ENCODE measurements at regions not wholly inside any gene's neighbourhood (a gene's known extent, or its start where the extent isn't known, plus 50 kb on each side); places are given as distances from the start of the nearest gene placed in this dataset.

DNA sequence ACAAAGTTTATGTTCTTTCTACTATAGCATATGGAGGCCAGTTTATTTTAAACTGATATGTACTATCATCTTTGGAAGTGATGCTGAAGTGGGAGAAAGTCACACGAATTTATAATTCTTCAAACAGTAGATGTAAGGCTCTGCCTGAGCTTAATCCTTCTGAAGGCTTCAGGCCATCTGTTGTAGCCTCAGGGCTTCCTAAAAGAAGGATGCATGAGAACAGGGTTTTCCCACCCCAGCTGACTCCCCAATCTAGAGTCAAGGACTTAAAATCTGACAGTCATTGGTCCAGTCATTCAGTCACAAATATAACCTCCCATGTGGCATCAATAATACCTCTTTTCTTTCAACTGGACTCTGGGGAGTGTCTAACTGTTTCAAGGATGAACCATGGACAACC lies 330.5 kb downstream of the KCNS3 start:
- BruUV-seq (replicated peaks): no TSS peak
- no peak for DNase-seq (ENCODE audit: low spot score)
- Histone ChIP-seq H3K4me3 (ENCODE audit: low read depth, low read length, poor library complexity, severe bottlenecking) (no peak overlapping the region), H3K27me3 (replicated peaks; ENCODE audit: insufficient read depth, low read depth, low read length, poor library complexity) (no peaks in the 10 kb centered on the region), H3K36me3 (ENCODE audit: insufficient read depth, low read length, poor library complexity, severe bottlenecking) (no peaks in the 10 kb centered on the region), H3K4me1 (ENCODE audit: insufficient read depth, low read length, poor library complexity, severe bottlenecking) (peaks cover 20% of the 10 kb centered on the region), H3K9me3 (ENCODE audit: low read depth, low read length, poor library complexity, severe bottlenecking) (no peaks in the 10 kb centered on the region), H3K27ac (ENCODE audit: low read depth, low read length, poor library complexity, severe bottlenecking) (no peak overlapping the region)
- CTCF ChIA-PET: no interaction called here
- POLR2A ChIA-PET (ENCODE audit: low non-redundant PET): no interaction called here
- intact Hi-C loops (cut with micrococcal nuclease; ENCODE audit: unreplicated experiment): no loop called here
- TF ChIP-seq EZH2 (IDR thresholded peaks at IDR 0.05; ENCODE audit: borderline replicate concordance, low read depth, low read length, poor library complexity, severe bottlenecking): no peak
- TF ChIP-seq, protein P1, sequence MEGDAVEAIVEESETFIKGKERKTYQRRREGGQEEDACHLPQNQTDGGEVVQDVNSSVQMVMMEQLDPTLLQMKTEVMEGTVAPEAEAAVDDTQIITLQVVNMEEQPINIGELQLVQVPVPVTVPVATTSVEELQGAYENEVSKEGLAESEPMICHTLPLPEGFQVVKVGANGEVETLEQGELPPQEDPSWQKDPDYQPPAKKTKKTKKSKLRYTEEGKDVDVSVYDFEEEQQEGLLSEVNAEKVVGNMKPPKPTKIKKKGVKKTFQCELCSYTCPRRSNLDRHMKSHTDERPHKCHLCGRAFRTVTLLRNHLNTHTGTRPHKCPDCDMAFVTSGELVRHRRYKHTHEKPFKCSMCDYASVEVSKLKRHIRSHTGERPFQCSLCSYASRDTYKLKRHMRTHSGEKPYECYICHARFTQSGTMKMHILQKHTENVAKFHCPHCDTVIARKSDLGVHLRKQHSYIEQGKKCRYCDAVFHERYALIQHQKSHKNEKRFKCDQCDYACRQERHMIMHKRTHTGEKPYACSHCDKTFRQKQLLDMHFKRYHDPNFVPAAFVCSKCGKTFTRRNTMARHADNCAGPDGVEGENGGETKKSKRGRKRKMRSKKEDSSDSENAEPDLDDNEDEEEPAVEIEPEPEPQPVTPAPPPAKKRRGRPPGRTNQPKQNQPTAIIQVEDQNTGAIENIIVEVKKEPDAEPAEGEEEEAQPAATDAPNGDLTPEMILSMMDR (conservative IDR thresholded peaks at IDR 0.05; ENCODE audit: low read depth, low read length): no peak

DNA sequence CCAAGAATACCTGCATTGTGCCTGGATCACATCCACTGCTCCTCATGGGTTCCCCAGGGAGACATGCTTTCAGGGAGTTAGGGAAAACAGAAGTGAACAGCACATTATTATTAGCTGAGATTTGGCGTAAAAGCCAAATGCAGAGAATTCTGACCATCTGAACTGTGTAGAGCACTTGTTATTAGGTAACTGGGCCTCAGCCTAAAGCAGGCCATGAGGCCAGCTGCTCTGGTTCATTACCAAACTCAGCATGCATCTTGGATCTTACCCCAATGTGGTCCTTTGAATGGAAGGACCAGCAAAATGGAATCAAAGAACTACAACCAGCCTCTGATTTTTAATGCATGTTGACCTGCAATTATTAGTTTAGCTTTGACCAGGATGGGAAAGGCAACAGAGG lies 322.3 kb downstream of the KCNS3 start:
- CTCF ChIA-PET: no interaction called here
- TF ChIP-seq EZH2 (IDR thresholded peaks at IDR 0.05; ENCODE audit: borderline replicate concordance, low read depth, low read length, poor library complexity, severe bottlenecking): no peak
- TF ChIP-seq, protein P1 (conservative IDR thresholded peaks at IDR 0.05; ENCODE audit: low read depth, low read length): no peak
- Histone ChIP-seq H3K27ac (ENCODE audit: low read depth, low read length, poor library complexity, severe bottlenecking) (no peak overlapping the region), H3K36me3 (ENCODE audit: insufficient read depth, low read length, poor library complexity, severe bottlenecking) (no peaks in the 10 kb centered on the region), H3K4me3 (ENCODE audit: low read depth, low read length, poor library complexity, severe bottlenecking) (no peak overlapping the region), H3K4me1 (ENCODE audit: insufficient read depth, low read length, poor library complexity, severe bottlenecking) (no peaks in the 10 kb centered on the region), H3K27me3 (replicated peaks; ENCODE audit: insufficient read depth, low read depth, low read length, poor library complexity) (no peaks in the 10 kb centered on the region), H3K9me3 (ENCODE audit: low read depth, low read length, poor library complexity, severe bottlenecking) (no peaks in the 10 kb centered on the region)
- POLR2A ChIA-PET (ENCODE audit: low non-redundant PET): no interaction called here
- intact Hi-C loops (cut with micrococcal nuclease; ENCODE audit: unreplicated experiment): no loop called here
- DNase-seq (ENCODE audit: low spot score): no peak
- no TSS peak for BruUV-seq (replicated peaks)

DNA sequence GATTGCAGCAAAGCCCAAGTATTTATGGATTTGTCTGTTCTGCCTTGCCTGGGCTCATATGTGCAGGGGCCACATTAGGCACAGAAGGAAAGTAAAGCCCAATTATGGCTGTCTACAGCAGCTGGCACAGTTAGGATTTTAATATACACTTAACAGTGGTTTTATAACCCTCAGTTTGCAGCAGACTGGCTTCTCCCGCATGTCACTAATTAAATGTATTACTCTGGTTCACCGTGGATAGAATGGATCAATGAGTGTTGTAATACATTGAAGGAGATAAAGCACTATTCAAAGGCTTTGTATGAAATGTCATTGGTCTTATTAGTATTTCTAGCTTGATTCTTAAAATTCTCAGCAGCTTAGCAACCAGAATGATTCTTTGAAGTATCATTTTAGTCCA lies 320.2 kb downstream of the KCNS3 start:
- ChIA-PET POLR2A (ENCODE audit: low non-redundant PET) (no interaction called here), CTCF (no interaction called here)
- no peak overlapping the region for H3K4me3 ChIP-seq (ENCODE audit: low read depth, low read length, poor library complexity, severe bottlenecking)
- H3K27me3 ChIP-seq (replicated peaks; ENCODE audit: insufficient read depth, low read depth, low read length, poor library complexity): no peaks in the 10 kb centered on the region
- TF ChIP-seq, protein P1 (conservative IDR thresholded peaks at IDR 0.05; ENCODE audit: low read depth, low read length): no peak
- TF ChIP-seq EZH2 (IDR thresholded peaks at IDR 0.05; ENCODE audit: borderline replicate concordance, low read depth, low read length, poor library complexity, severe bottlenecking): no peak
- no TSS peak for BruUV-seq (replicated peaks)
- no peaks in the 10 kb centered on the region for H3K9me3 ChIP-seq (ENCODE audit: low read depth, low read length, poor library complexity, severe bottlenecking)
- H3K4me1 ChIP-seq (ENCODE audit: insufficient read depth, low read length, poor library complexity, severe bottlenecking): no peaks in the 10 kb centered on the region
- no peak overlapping the region for H3K27ac ChIP-seq (ENCODE audit: low read depth, low read length, poor library complexity, severe bottlenecking)
- DNase-seq (ENCODE audit: low spot score): no peak
- intact Hi-C loops (cut with micrococcal nuclease; ENCODE audit: unreplicated experiment): no loop called here
- no peaks in the 10 kb centered on the region for H3K36me3 ChIP-seq (ENCODE audit: insufficient read depth, low read length, poor library complexity, severe bottlenecking)

Measured in A673 (cell line).